ENCODE measurements at regions not wholly inside any gene's neighbourhood (a gene's known extent, or its start where the extent isn't known, plus 50 kb on each side); places are given as distances from the start of the nearest gene placed in this dataset.

DNA sequence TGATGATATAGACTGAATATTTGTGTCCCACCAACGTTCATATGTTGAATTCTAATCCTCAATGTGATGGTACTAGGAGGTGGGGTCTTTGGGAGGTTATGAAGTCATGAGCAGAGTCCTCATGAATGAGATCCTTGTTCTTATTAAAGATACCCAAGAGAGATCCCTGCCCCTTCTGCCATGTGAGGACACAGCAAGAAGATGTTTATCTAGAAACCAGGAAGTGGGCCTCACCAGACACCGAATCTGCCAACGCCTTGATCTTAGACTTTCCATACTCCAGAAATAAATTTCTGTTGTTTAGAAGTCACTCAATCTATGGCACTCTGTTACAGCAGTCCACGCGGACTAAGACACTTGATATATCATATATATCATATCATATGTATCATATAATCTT lies 67.7 kb upstream of the GCM1 start:
- no peak for DNase-seq (ENCODE audit: low read depth, low spot score)

DNA sequence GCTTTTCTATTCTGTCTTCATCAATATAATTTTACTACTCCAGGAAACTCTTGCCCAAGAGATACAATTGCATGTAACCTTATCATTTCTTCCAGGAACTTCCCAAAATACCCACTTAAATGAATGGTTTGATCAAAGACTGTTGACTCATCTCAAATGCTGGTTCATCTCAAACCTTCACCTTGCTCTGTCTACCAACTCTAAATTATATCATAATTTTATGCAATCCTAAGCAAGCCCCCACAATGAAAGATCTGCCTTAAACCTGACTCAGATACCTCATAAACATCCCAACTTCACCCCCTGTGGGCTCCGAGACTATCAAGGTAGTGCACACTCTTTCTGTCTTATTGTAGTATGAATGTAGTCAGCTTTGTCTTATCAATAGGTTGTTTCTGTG lies 65.5 kb upstream of the GCM1 start:
- DNase-seq (ENCODE audit: low read depth, low spot score) = no peak

DNA sequence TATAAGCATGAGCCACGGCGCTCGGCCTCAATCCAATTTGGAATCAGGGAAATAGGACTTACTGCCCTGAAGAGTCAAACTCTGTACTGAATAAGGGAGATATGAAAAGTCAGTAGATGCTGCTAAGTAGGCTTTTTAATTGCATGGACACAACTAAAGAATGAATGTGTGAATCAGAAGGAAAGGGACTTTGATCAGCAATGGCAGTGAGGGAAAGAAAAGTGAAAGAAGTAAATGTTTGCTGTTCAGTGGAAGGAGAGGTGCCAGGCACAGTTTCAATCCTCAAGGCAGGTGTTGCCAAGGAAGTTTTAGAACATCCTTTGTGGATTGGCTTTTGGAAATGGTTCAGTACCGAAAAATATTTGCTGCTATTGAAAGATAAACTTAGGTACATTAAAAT lies 62.2 kb upstream of the GCM1 start:
- DNase-seq (ENCODE audit: low read depth, low spot score) = no peak

DNA sequence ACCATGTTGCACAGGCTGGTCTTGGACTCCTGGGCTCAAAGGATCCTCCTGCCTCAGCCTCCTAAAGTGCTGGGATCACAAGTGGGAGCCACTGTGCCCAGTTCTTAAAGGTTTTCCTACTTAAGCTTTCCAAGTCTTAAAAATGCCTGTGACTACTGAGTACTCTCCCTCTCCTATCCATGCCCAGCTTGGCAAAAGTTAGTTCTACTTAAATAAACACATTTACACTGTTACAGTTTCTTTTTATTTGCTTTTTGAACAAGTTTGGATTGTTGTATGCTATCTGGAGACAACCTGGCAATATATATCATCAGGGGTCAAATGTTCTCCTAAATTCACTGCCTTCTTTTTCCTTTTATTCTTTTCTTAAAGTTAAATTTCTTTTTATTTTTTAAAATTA lies 61.0 kb upstream of the GCM1 start:
- DNase-seq (ENCODE audit: low read depth, low spot score) = no peak

DNA sequence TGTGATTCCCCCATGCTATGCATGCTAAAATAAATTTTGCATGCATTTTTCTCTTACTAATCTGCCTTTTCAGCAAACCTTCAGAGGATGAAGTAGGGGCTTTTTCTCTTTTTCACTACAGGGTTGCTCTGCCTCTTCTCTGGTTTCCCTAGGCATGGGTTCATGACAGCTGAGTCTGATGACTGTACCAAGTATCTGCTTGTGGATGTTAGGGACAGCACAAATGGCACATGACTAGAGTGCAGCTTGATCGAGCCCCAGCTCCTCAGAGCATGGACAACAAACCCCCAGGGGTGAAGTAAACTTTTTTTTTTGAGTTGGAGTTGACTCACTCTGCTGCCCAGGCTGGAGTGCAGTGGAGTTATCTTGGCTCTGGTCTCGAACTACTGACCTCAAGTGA lies 57.1 kb upstream of the GCM1 start:
- no peak for DNase-seq (ENCODE audit: low read depth, low spot score)

DNA sequence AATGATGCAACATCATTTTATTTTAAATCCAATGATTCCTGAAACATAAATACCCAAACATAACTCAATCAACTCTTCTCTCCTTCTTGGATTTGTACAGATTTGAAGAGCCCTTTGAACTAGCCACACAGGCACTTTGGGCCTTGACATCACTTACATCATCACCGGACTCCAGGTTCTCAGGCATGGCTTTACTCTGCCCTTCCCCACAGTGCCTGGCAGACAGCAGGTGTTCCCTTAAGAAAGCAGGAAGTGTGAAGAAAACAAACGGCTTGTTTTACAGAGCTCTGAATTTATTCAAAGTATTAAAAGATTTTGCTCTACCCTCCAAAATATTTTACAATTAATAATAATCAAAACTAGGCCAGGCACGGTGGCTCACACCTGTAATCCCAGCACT lies 54.8 kb upstream of the GCM1 start:
- no peak for DNase-seq (ENCODE audit: low read depth, low spot score)

DNA sequence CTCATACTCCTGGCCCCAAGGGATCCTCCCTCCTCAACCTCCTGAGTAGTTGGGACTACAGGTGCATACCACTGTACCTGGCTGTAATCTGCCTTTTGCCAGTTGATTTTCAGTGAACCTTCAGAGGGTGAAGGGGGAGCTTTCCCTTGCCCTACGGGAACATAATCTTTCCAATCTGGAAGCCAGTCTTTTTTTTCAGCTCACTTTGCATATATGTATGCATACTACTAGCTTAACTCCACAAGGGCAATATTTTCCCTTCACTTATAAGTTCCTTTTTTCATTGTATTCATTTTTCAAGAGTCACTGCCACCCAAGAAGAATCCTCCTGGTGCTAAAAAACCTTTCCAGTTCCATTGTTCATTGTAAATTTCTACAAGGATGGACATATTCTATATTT lies 53.4 kb upstream of the GCM1 start:
- no peak for DNase-seq (ENCODE audit: low read depth, low spot score)

DNA sequence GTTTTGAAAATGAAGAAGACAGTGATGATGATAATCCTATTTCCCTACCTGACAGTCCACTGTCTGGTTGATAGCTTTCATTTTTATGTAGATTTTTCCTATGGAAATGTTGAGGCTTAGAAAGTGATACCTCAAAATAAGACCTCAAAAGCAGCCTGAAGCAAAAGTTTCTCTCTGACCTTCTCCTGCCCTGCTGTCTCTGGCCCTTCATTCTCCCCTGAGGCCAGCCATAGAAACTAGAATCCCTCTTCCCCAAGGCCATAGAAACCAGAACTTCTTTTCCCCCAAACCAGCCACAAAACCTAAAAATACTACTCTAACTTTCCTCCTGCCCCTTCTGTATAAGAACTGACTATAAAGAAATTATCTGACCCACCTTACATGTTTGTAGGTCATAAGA lies 52.6 kb upstream of the GCM1 start:
- peak; percentile 39 for DNase-seq (ENCODE audit: low read depth, low spot score)

DNA sequence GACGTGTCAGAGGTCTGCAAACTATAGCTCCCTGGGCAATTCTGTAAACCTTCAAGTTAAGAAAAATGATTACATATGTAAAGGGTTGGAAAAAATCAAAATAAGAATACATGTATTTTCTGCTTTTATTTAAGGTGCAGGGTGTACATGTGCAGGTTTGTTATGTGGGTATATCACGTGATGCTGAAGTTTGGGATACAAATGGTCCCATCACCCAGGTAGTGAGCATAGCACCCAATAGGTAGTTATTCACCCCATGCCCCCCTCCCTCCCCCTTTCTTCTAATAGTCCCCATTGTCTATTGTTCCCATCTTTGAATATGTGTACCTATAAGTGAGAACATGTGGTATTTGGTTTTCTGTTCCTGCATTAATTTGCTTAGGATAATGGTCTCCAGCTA lies 51.1 kb upstream of the GCM1 start:
- no peak for DNase-seq (ENCODE audit: low read depth, low spot score)

DNA sequence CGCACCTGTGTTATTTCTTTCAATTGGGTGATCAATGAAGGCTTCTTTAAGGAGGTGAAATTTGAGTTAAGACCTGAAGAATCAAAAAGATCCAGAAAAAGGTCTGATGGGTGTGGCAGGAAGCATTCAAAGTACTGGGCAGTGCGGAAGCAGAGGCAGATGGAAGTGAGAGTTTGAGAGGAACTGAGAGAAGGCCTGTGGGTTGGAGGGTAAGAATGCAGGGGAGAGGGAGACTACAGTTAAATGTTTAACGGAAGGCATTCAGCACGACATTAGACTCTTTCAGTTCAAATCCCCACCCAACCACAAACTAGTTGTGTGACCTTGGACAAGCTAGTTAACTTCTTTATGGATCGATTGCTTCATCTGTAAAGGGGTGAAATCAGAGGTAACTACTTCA lies 50.5 kb upstream of the GCM1 start:
- DNase-seq (ENCODE audit: low read depth, low spot score) = no peak

Data from ELF-1 (cell line).